ENCODE measurements at regions not wholly inside any gene's neighbourhood (a gene's known extent, or its start where the extent isn't known, plus 50 kb on each side); places are given as distances from the start of the nearest gene placed in this dataset.

GRCh38 chr3:137171834-137172603, 214.2 kb downstream of the IL20RB start:
- TF ChIP-seq, protein P1, sequence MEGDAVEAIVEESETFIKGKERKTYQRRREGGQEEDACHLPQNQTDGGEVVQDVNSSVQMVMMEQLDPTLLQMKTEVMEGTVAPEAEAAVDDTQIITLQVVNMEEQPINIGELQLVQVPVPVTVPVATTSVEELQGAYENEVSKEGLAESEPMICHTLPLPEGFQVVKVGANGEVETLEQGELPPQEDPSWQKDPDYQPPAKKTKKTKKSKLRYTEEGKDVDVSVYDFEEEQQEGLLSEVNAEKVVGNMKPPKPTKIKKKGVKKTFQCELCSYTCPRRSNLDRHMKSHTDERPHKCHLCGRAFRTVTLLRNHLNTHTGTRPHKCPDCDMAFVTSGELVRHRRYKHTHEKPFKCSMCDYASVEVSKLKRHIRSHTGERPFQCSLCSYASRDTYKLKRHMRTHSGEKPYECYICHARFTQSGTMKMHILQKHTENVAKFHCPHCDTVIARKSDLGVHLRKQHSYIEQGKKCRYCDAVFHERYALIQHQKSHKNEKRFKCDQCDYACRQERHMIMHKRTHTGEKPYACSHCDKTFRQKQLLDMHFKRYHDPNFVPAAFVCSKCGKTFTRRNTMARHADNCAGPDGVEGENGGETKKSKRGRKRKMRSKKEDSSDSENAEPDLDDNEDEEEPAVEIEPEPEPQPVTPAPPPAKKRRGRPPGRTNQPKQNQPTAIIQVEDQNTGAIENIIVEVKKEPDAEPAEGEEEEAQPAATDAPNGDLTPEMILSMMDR (IDR thresholded peaks at IDR 0.05; ENCODE audit: low read depth, low read length), result no peak
- no peak for TF ChIP-seq POLR2A (IDR thresholded peaks at IDR 0.05; ENCODE audit: extremely low read depth, insufficient read length)
- no peak for TF ChIP-seq MAX (IDR thresholded peaks at IDR 0.05; ENCODE audit: low read depth, low read length)
